Ishikawa (cell line): ENCODE measurements at regions not wholly inside any gene's neighbourhood (a gene's known extent, or its start where the extent isn't known, plus 50 kb on each side); places are given as distances from the start of the nearest gene placed in this dataset.

ENCODE experiments used
- CEBPB ChIP-seq: IDR thresholded peaks from 2 replicates; pipeline ENCODE4 v1.6.1; 2012
- CREB1 ChIP-seq: IDR thresholded peaks from 2 replicates; pipeline ENCODE4 v1.6.1; 2012; ENCODE audit warnings: low read depth
- EGR1 ChIP-seq: IDR thresholded peaks from 2 replicates; pipeline ENCODE4 v1.6.1; 2012
- EP300 ChIP-seq: IDR thresholded peaks from 2 replicates; pipeline ENCODE4 v1.6.1; 2012; ENCODE audit warnings: borderline replicate concordance
- FOXM1 ChIP-seq: IDR thresholded peaks from 2 replicates; pipeline ENCODE4 v1.6.1; 2012; ENCODE audit warnings: low read depth, borderline replicate concordance
- MAX ChIP-seq: IDR thresholded peaks from 2 replicates; pipeline ENCODE4 v1.6.1; 2012
- NFIC ChIP-seq: IDR thresholded peaks from 2 replicates; pipeline ENCODE4 v1.6.1; 2012
- RAD21 ChIP-seq: IDR thresholded peaks from 2 replicates; pipeline ENCODE4 v1.6.1; 2012; ENCODE audit warnings: low read depth
- TAF1 ChIP-seq: IDR thresholded peaks from 2 replicates; pipeline ENCODE4 v1.6.1; 2012; ENCODE audit warnings: low read depth, mild to moderate bottlenecking
- TCF12 ChIP-seq: IDR thresholded peaks from 2 replicates; pipeline ENCODE4 v1.6.1; 2012; ENCODE audit warnings: low read depth
- TEAD4 ChIP-seq: IDR thresholded peaks from 2 replicates; pipeline ENCODE4 v1.6.1; 2012
- YY1 ChIP-seq: IDR thresholded peaks from 2 replicates; pipeline ENCODE4 v1.6.1; 2012; ENCODE audit warnings: low read depth
- ZBTB7A ChIP-seq: IDR thresholded peaks from 2 replicates; pipeline ENCODE4 v1.6.1; 2012; ENCODE audit warnings: low read depth
- TF ChIP-seq, protein P1 (sequence below): IDR thresholded peaks from 2 replicates; pipeline ENCODE4 v1.6.1; 2012
- TF ChIP-seq, protein P2 (sequence below): IDR thresholded peaks from 2 replicates; pipeline ENCODE4 v1.6.1; 2012; ENCODE audit warnings: low read depth, mild to moderate bottlenecking

DNA sequence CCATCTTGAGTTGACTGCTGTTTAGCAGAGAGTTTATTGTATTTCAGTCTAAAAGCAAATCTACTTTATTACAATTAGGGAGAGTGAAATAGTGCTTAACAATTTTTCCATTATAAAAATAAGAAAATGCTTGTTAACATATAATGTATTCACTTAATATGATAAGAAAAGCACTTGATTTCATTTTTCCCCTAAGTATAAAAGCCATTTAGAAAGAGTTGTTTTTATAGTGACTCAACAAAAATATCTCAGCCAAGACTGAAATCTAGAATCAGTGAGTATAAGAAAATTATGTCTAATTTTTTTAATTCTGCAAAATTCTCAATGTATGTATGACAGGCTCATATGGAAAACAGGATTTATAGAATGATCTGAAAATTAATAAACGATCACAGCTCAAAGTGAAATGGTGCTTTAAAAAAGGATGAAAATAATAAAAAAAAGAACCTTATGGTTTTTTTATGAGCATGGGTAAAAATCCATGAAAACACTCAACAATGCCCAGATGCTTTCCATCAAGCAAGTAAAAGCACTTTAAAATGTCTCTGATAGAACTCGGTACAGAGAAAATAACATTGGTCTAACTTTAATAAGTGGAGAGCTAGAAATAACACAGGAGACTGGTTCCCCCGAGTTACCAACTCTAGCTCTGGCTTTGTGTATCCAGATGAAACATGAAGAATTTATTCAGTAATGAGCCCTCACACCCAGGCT is 1057.8 kb upstream of the WWC1 start:
- TF ChIP-seq TEAD4 (no peak), TCF12 (no peak), NFIC (no peak), CREB1 (no peak), MAX (no peak)

- TF ChIP-seq FOXM1, result no peak
- TF ChIP-seq YY1, result no peak
- TF ChIP-seq TAF1, result no peak
- TF ChIP-seq EP300, result no peak
- no peak for TF ChIP-seq CREB1
- TF ChIP-seq TCF12, result no peak
- TF ChIP-seq NFIC, result no peak
- TF ChIP-seq, protein P1, sequence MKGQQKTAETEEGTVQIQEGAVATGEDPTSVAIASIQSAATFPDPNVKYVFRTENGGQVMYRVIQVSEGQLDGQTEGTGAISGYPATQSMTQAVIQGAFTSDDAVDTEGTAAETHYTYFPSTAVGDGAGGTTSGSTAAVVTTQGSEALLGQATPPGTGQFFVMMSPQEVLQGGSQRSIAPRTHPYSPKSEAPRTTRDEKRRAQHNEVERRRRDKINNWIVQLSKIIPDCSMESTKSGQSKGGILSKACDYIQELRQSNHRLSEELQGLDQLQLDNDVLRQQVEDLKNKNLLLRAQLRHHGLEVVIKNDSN, result no peak
- no peak for TF ChIP-seq TEAD4
- no peak for TF ChIP-seq EGR1
- TF ChIP-seq CEBPB, result no peak
- TF ChIP-seq RAD21, result no peak
- no peak for TF ChIP-seq MAX
- no peak for TF ChIP-seq ZBTB7A
- TF ChIP-seq, protein P2, sequence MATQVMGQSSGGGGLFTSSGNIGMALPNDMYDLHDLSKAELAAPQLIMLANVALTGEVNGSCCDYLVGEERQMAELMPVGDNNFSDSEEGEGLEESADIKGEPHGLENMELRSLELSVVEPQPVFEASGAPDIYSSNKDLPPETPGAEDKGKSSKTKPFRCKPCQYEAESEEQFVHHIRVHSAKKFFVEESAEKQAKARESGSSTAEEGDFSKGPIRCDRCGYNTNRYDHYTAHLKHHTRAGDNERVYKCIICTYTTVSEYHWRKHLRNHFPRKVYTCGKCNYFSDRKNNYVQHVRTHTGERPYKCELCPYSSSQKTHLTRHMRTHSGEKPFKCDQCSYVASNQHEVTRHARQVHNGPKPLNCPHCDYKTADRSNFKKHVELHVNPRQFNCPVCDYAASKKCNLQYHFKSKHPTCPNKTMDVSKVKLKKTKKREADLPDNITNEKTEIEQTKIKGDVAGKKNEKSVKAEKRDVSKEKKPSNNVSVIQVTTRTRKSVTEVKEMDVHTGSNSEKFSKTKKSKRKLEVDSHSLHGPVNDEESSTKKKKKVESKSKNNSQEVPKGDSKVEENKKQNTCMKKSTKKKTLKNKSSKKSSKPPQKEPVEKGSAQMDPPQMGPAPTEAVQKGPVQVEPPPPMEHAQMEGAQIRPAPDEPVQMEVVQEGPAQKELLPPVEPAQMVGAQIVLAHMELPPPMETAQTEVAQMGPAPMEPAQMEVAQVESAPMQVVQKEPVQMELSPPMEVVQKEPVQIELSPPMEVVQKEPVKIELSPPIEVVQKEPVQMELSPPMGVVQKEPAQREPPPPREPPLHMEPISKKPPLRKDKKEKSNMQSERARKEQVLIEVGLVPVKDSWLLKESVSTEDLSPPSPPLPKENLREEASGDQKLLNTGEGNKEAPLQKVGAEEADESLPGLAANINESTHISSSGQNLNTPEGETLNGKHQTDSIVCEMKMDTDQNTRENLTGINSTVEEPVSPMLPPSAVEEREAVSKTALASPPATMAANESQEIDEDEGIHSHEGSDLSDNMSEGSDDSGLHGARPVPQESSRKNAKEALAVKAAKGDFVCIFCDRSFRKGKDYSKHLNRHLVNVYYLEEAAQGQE, result no peak
These were observed 1049.9 kb upstream of the WWC1 start for GRCh38 chr5:167241436-167242067.

DNA sequence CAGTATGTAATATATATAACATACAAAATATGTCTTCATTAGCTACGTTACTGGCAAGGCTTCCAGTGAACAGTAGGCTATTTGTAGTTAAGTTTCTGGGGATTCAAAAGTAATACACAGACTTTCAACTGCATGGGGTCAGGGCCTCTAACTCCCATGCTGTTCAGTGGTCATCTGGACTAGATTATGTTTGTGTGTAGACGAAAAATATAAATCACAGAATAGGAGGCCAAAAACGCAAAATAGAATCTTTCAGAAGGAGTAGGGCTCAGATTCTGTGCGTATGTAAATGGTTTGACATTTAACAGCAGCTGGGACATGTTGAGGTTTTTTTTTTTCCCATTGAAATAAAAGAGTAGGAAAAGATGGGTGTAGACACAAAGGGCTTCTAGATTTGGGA is 1048.7 kb upstream of the WWC1 start:
- TF ChIP-seq, protein P1, result no peak
- TF ChIP-seq RAD21 (no peak), CEBPB (no peak), ZBTB7A (no peak), MAX (no peak), FOXM1 (no peak), CREB1 (no peak), TEAD4 (no peak), YY1 (no peak), NFIC (no peak), EGR1 (no peak), TAF1 (no peak), EP300 (no peak), TCF12 (no peak)
- TF ChIP-seq, protein P2, result no peak

DNA sequence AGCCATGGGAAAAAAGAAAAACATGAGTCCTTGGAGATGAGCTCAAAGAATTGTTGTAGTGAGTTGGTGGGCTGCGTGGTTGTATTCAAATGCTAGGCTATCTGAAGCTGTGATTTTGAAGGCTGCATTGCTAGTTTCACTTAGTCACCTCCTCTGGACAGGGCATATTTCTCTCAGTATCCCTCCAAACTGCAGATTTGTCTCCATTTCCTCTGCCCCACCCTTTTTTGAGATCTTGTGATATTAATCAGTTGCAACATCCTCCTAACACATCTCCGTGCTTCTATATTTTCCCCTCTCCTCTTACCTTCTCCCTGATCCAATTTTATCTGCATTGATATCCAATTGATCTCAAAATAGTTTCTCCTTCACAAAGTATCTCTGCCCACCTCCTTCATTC is 1048.0 kb upstream of the WWC1 start:
- TF ChIP-seq TEAD4, result no peak
- no peak for TF ChIP-seq MAX
- TF ChIP-seq TCF12, result no peak
- TF ChIP-seq FOXM1, result no peak
- TF ChIP-seq EP300, result no peak
- TF ChIP-seq RAD21, result no peak
- no peak for TF ChIP-seq TAF1

GRCh38 chr5:167244583-167244982 is 1046.9 kb upstream of the WWC1 start:
- TF ChIP-seq RAD21 (0 out of 2 replicates have a peak, but pooled peaks have one; percentile 3), TEAD4 (no peak)

- TF ChIP-seq RAD21, result no peak
- no peak for TF ChIP-seq ZBTB7A
- TF ChIP-seq CREB1, result no peak
- TF ChIP-seq, protein P2, result no peak
- TF ChIP-seq TCF12, result no peak
- TF ChIP-seq CEBPB, result no peak
- TF ChIP-seq EGR1, result no peak
- TF ChIP-seq NFIC, result no peak
- no peak for TF ChIP-seq MAX
- TF ChIP-seq, protein P1, result no peak
- TF ChIP-seq EP300, result no peak
These were observed 1045.6 kb upstream of the WWC1 start for GRCh38 chr5:167245868-167246267.
